ENCODE measurements at regions not wholly inside any gene's neighbourhood (a gene's known extent, or its start where the extent isn't known, plus 50 kb on each side); places are given as distances from the start of the nearest gene placed in this dataset.

- DNase-seq (ENCODE audit: low read depth in 1 of 2, low spot score in 1 of 2), result peak in 1 of 2 donors; percentile 40
- Histone ChIP-seq H3K27ac (no peak overlapping the region), H3K27me3 (no peaks in the 10 kb centered on the region), H3K4me1 (ENCODE audit: low read depth) (peaks cover 24% of the 10 kb centered on the region), H3K9me3 (ENCODE audit: low read depth) (no peaks in the 10 kb centered on the region), H3K36me3 (no peaks in the 10 kb centered on the region), H3K4me3 (no peak overlapping the region)
- TF ChIP-seq, protein P1, sequence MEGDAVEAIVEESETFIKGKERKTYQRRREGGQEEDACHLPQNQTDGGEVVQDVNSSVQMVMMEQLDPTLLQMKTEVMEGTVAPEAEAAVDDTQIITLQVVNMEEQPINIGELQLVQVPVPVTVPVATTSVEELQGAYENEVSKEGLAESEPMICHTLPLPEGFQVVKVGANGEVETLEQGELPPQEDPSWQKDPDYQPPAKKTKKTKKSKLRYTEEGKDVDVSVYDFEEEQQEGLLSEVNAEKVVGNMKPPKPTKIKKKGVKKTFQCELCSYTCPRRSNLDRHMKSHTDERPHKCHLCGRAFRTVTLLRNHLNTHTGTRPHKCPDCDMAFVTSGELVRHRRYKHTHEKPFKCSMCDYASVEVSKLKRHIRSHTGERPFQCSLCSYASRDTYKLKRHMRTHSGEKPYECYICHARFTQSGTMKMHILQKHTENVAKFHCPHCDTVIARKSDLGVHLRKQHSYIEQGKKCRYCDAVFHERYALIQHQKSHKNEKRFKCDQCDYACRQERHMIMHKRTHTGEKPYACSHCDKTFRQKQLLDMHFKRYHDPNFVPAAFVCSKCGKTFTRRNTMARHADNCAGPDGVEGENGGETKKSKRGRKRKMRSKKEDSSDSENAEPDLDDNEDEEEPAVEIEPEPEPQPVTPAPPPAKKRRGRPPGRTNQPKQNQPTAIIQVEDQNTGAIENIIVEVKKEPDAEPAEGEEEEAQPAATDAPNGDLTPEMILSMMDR (IDR thresholded peaks at IDR 0.05; ENCODE audit: low read depth, low read length), result no peak
These were observed 219.0 kb upstream of the GIMD1 start for GRCh38 chr4:106587558-106587957.

- no peak for DNase-seq (ENCODE audit: low read depth in 1 of 2, low spot score in 1 of 2)
- no peak overlapping the region for H3K27ac ChIP-seq
- H3K27me3 ChIP-seq, result no peaks in the 10 kb centered on the region
- no peak overlapping the region for H3K4me3 ChIP-seq
- H3K9me3 ChIP-seq (ENCODE audit: low read depth), result no peaks in the 10 kb centered on the region
- H3K4me1 ChIP-seq (ENCODE audit: low read depth), result peaks cover 22% of the 10 kb centered on the region
- TF ChIP-seq, protein P1 (IDR thresholded peaks at IDR 0.05; ENCODE audit: low read depth, low read length), result no peak
- H3K36me3 ChIP-seq, result no peaks in the 10 kb centered on the region
These were observed 217.4 kb upstream of the GIMD1 start for GRCh38 chr4:106585915-106586349.

DNA sequence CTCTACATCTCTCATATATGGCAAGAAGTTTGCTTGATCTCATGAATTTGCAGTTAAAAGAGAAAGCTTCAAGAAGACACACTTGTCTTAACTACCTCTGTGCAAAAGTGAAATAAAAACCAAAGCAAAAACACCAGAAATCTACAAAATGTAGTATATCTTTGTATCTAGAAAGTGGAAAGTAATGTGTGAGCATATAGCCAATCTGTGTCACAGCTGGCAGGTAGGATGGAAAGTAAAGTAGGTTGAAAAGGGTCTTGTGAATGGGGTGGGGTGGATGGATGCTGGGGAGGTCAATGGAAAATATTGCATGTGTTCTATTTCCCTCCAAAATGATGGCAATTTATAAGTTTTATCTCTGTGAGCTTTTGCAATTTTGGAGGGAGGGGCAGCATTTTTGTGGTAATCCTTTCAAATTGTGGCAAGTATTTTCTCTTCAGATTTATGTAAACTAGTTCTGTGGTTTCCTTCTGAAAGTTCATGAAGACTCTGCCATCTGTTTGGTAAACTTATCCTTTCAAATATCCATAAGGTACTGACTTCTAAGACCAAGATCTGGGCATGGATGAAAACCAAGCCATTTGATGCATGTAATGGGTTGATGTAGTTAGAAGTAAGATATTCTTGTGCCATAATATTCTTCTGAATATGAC is 215.9 kb upstream of the GIMD1 start:
- Histone ChIP-seq H3K36me3 (no peaks in the 10 kb centered on the region), H3K4me1 (ENCODE audit: low read depth) (peaks cover 8% of the 10 kb centered on the region), H3K27me3 (no peaks in the 10 kb centered on the region), H3K4me3 (no peak overlapping the region), H3K9me3 (ENCODE audit: low read depth) (no peaks in the 10 kb centered on the region), H3K27ac (no peak overlapping the region)
- TF ChIP-seq, protein P1 (IDR thresholded peaks at IDR 0.05; ENCODE audit: low read depth, low read length), result no peak
- DNase-seq (ENCODE audit: low read depth in 1 of 2, low spot score in 1 of 2), result peak in 1 of 2 donors; percentile 12

DNA sequence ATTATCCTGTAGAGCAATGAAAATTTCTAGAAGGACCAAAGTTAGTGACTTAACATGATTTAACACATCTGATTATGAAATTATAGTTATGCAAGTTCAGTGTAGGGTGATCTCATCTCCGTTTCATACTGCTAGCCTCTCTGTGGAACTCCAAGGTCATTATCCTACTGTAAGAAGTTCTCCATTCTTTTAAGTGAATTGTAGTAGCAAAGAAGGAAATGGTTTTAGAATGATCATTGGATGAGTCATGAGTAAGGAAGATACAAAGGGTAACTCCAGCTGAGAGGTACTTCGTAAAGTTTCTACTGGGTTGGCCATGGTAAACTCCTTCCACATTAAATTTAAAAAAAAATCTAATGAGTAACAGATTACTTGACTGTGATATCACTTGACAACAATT is 215.0 kb upstream of the GIMD1 start:
- Histone ChIP-seq H3K9me3 (ENCODE audit: low read depth) (no peaks in the 10 kb centered on the region), H3K27me3 (no peaks in the 10 kb centered on the region), H3K4me3 (no peak overlapping the region), H3K36me3 (no peaks in the 10 kb centered on the region), H3K4me1 (ENCODE audit: low read depth) (peaks cover 6% of the 10 kb centered on the region), H3K27ac (no peak overlapping the region)
- TF ChIP-seq, protein P1 (IDR thresholded peaks at IDR 0.05; ENCODE audit: low read depth, low read length), result no peak
- peak in 1 of 2 donors; percentile 84 for DNase-seq (ENCODE audit: low read depth in 1 of 2, low spot score in 1 of 2)

DNA sequence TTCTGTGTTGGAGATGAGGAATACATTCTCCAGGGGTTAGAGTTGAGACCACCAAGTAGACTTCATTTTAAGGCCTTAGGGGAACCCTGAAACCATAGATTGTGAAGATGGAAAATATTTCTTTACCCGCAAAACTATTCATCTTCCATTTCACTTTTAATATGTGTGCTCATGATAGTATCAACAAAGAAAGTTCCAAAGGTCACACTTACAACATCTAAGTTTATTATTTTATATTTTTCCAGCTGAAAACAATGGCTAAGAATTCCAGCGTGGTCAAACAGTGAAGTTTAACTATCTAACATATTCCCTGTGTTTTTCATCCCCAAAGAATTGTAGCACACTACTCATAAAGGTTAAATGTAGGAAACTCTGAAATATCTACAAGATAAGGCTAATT is 214.5 kb upstream of the GIMD1 start:
- no peak for DNase-seq (ENCODE audit: low read depth in 1 of 2, low spot score in 1 of 2)
- H3K4me3 ChIP-seq, result no peak overlapping the region
- H3K36me3 ChIP-seq, result no peaks in the 10 kb centered on the region
- peaks cover 6% of the 10 kb centered on the region for H3K4me1 ChIP-seq (ENCODE audit: low read depth)
- no peaks in the 10 kb centered on the region for H3K27me3 ChIP-seq
- TF ChIP-seq, protein P1 (IDR thresholded peaks at IDR 0.05; ENCODE audit: low read depth, low read length), result no peak
- H3K9me3 ChIP-seq (ENCODE audit: low read depth), result no peaks in the 10 kb centered on the region
- H3K27ac ChIP-seq, result no peak overlapping the region

All from cardiac muscle cell (in vitro differentiated cells and primary cell).